AG04450 (cell line): ENCODE measurements at regions not wholly inside any gene's neighbourhood (a gene's known extent, or its start where the extent isn't known, plus 50 kb on each side); places are given as distances from the start of the nearest gene placed in this dataset.

ENCODE experiments used
- CTCF ChIA-PET: fragments of 300-600, 350-600 bp; formaldehyde crosslinking; extraction: SDS; loops from one replicate; lab custom pipeline; 2022; ENCODE audit warnings: antibody characterized with exemption, inconsistent platforms; lab: Charles Lee
- POLR2A ChIA-PET: fragments of 350-600 bp; formaldehyde crosslinking; extraction: SDS; loops from one replicate; lab custom pipeline; 2021; ENCODE audit warnings: antibody characterized with exemption, inconsistent platforms; lab: Yijun Ruan, JAX
- DNase-seq: peaks from one replicate; pipeline ENCODE4 v3.0.0-alpha.2; 2011; ENCODE audit warnings: low read depth, low spot score
- H3K27ac ChIP-seq: one replicate; pipeline ENCODE4 v1.5.1; 2012; ENCODE audit warnings: low read depth, low read length, control low read depth
- H3K27me3 ChIP-seq: one replicate; pipeline ENCODE4 v1.6.0; 2012; ENCODE audit warnings: low read length; ENCODE audit not compliant: control insufficient read depth, insufficient read depth
- H3K4me3 ChIP-seq: 2 replicates; pipeline ENCODE4 v1.5.1; 2011; ENCODE audit warnings: mild to moderate bottlenecking, low read depth, low read length, control low read depth
- H3K9me3 ChIP-seq: 2 replicates; pipeline ENCODE4 v1.5.1; 2012; ENCODE audit warnings: low read length; ENCODE audit not compliant: control insufficient read depth, insufficient read depth
- TF ChIP-seq, protein P1 (sequence below): IDR thresholded peaks from 2 replicates; pipeline ENCODE4 v1.5.1; 2011; ENCODE audit warnings: low read depth, low read length, control low read depth, inconsistent platforms

DNA sequence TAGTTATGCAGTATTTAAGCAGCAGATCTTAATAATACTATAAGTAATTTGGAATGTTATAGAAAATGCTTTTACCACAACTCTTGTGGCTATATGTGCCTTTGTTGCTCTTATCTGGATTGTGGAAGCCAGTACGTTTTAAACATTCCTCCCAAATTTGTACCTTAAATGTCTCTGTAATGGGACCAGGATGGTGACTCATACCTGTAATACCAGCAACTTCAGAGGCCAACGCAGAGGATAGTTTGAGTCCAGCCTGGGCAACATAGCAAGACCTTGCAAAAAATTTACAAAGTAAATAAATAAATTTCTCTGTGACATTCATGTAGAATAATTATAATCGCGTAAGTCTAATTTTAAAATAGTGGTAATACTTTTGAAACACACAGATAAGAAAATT, 283.1 kb downstream of the POM121L12 start:
- no peaks in the 10 kb centered on the region for H3K27me3 ChIP-seq
- H3K27ac ChIP-seq, result no peak overlapping the region
- POLR2A ChIA-PET, result no interaction called here
- peaks cover 9% of the 10 kb centered on the region for H3K9me3 ChIP-seq
- H3K4me3 ChIP-seq, result no peak overlapping the region
- CTCF ChIA-PET, result no interaction called here
- TF ChIP-seq, protein P1, sequence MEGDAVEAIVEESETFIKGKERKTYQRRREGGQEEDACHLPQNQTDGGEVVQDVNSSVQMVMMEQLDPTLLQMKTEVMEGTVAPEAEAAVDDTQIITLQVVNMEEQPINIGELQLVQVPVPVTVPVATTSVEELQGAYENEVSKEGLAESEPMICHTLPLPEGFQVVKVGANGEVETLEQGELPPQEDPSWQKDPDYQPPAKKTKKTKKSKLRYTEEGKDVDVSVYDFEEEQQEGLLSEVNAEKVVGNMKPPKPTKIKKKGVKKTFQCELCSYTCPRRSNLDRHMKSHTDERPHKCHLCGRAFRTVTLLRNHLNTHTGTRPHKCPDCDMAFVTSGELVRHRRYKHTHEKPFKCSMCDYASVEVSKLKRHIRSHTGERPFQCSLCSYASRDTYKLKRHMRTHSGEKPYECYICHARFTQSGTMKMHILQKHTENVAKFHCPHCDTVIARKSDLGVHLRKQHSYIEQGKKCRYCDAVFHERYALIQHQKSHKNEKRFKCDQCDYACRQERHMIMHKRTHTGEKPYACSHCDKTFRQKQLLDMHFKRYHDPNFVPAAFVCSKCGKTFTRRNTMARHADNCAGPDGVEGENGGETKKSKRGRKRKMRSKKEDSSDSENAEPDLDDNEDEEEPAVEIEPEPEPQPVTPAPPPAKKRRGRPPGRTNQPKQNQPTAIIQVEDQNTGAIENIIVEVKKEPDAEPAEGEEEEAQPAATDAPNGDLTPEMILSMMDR, result no peak
- DNase-seq, result no peak

DNA sequence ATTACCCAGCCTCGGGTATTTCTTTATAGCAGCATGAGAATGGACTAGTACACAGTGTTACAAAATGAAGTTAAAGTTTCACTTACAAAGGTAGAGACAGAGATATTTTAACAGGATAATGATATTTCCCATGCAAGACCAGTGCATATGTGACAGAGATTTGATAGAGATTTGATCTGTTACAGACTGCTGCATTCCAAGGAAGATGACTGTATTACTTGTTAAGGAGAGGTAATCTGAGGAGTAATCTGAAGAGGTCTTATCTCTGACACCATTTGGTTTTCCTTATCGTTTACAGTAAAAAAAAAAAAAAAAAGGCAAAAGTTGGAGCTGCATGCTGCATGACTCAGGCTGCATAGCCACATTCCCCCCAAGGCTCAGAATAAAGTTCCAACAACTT, 289.6 kb downstream of the POM121L12 start:
- H3K4me3 ChIP-seq, result no peak overlapping the region
- TF ChIP-seq, protein P1, result no peak
- no peak for DNase-seq
- H3K27me3 ChIP-seq, result no peaks in the 10 kb centered on the region
- no peak overlapping the region for H3K27ac ChIP-seq
- CTCF ChIA-PET, result no interaction called here
- POLR2A ChIA-PET, result no interaction called here
- H3K9me3 ChIP-seq, result peaks cover 2% of the 10 kb centered on the region; the same call in 1 of the 2 replicates

DNA sequence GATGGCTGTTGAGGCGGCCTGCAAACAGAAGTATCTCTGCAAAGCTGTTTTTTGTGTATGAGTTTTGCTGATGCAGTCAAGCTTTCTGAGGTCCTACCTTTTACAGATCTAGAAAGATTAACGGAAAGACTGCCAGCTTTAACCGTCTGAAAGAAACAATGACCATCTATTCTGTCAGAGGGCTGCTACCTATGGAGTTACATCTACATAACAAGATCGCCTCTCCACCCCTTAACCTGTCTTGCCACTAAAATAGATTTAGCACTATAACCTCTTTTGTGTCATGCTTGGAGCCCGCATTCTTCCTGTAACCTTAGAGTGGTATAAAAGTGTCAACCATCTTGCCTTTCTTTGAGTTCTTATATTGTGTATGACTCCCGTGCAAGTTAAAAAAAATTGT, 291.2 kb downstream of the POM121L12 start:
- H3K27me3 ChIP-seq, result no peaks in the 10 kb centered on the region
- no peak overlapping the region for H3K4me3 ChIP-seq
- DNase-seq, result no peak
- peaks cover 2% of the 10 kb centered on the region; the same call in 1 of the 2 replicates for H3K9me3 ChIP-seq
- TF ChIP-seq, protein P1, result no peak
- ChIA-PET POLR2A (no interaction called here), CTCF (no interaction called here)
- no peak overlapping the region for H3K27ac ChIP-seq

DNA sequence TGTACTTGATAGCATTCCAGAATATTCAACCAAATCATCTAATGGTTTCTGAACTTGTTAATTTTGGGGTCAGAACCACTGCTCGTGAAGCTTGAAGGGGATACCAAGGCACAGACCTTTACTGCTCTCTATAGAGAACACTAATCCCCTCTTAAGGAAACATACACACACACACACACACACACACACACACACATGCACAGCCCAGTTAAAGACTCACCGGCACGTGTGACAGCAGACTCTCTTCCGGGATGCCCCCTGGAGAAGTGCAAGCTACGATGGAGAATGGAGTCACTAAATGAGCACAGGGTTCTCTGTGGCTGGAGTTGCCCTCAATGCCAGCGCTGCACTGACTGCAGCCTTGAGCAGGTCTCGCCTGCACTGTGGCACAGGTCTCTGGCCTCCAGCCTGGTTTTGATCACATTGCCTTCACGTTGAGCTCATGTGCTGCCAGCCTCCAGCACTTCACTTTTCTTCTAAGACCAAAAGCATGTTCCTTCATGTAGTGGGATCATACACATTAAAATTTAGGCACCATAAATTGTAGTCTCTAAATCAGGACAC, 300.8 kb downstream of the POM121L12 start:
- ChIA-PET CTCF (no interaction called here), POLR2A (no interaction called here)
- no peak for DNase-seq
- no peaks in the 10 kb centered on the region for H3K27me3 ChIP-seq
- no peak overlapping the region for H3K27ac ChIP-seq
- H3K4me3 ChIP-seq, result no peak overlapping the region
- H3K9me3 ChIP-seq, result peaks cover 8% of the 10 kb centered on the region
- TF ChIP-seq, protein P1, result no peak

DNA sequence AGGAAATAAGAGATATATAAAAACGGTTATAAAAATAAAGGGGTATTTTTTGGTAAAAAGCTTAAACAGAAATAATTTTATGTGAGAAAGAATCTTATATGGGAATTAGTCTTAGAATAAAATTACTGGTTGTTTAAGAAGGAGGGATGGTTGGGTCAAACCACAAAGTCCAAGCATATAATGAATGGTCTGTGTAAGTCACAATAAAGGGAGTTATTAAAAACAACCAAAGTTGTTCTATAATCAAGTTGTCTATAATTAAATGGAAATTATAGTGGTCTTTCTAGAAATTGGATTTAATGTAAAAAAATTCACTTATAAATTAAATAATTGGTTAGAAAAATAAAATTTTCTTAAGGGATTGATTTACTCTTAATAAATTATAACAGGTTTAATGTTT, 304.8 kb downstream of the POM121L12 start:
- CTCF ChIA-PET, result no interaction called here
- no peak for DNase-seq
- Histone ChIP-seq H3K9me3 (peaks cover 8% of the 10 kb centered on the region), H3K27me3 (no peaks in the 10 kb centered on the region), H3K27ac (no peak overlapping the region), H3K4me3 (no peak overlapping the region)
- POLR2A ChIA-PET, result no interaction called here
- TF ChIP-seq, protein P1, result no peak
